Tibial nerve (tissue), 4 donors: ENCODE measurements at regions not wholly inside any gene's neighbourhood (a gene's known extent, or its start where the extent isn't known, plus 50 kb on each side); places are given as distances from the start of the nearest gene placed in this dataset.
A peak's percentile ranks its signal among the peaks of the same experiment; 100 is the strongest.

Experiments
- DNase-seq, 2 donors: peaks; one replicate each; pipeline ENCODE4 v3.0.0-alpha.2; 2019; ENCODE audit warnings: low spot score in 2 of 2
- H3K27ac ChIP-seq, 4 donors: fragments of 200-600 bp; sonication (generic) in 3 of 4; one replicate each; pipeline ENCODE4 v1.5.1; 2017 to 2019; ENCODE audit warnings: mild to moderate bottlenecking in 1 of 4
- H3K27me3 ChIP-seq, 2 donors: fragments of 200-600 bp; sonication (generic) in 1 of 2; one replicate each; pipeline versions ENCODE4 v1.5.1 to v1.6.0; 2017 to 2019
- H3K36me3 ChIP-seq, 3 donors: fragments of 200-600 bp; sonication (generic); one replicate each; pipeline ENCODE4 v1.5.1; 2018 to 2019
- H3K4me1 ChIP-seq, 4 donors: fragments of 200-600 bp; sonication (generic) in 3 of 4; one replicate each; pipeline ENCODE4 v1.5.1; 2017 to 2019
- H3K4me3 ChIP-seq, 4 donors: fragments of 200-600 bp; sonication (generic) in 3 of 4; one replicate each; pipeline ENCODE4 v1.5.1; 2017 to 2019; ENCODE audit warnings: mild to moderate bottlenecking in 1 of 4, moderate library complexity in 1 of 4
- H3K9me3 ChIP-seq, 4 donors: fragments of 200-600 bp; sonication (generic) in 3 of 4; one replicate each; pipeline ENCODE4 v1.5.1; 2017 to 2019
- EP300 ChIP-seq, 2 donors: sonication (generic); formaldehyde crosslinking; IDR thresholded peaks; one replicate each; pipeline ENCODE4 v1.6.1; 2017; ENCODE audit warnings: antibody characterized with exemption in 2 of 2, mild to moderate bottlenecking in 1 of 2
- POLR2A ChIP-seq, 2 donors: fragments of 450-650 bp; IDR thresholded peaks; one replicate each; pipeline ENCODE4 v1.6.1; 2017; ENCODE audit warnings: antibody characterized with exemption in 2 of 2, mild to moderate bottlenecking in 2 of 2, moderate library complexity in 2 of 2
- WGBS, 2 donors: methylation state at CpG; one replicate each; pipeline ENCODE4 v1.1.5; 2018; 5-methylcytosine and 5-hydroxymethylcytosine counted together
- TF ChIP-seq, protein P1 (sequence below), 5 experiments: fragments of 200-600 bp in 3 of 5; fragments of 450-650 bp in 2 of 5; sonication (generic) in 3 of 5; IDR thresholded peaks; one replicate each; pipeline ENCODE4 v1.5.1; 2016 to 2019; ENCODE audit warnings: antibody characterized with exemption in 5 of 5, mild to moderate bottlenecking in 3 of 5, moderate library complexity in 2 of 5

- TF ChIP-seq EP300 (IDR thresholded peaks at IDR 0.05) (no peak), POLR2A (IDR thresholded peaks at IDR 0.05) (no peak)
- TF ChIP-seq, protein P1, sequence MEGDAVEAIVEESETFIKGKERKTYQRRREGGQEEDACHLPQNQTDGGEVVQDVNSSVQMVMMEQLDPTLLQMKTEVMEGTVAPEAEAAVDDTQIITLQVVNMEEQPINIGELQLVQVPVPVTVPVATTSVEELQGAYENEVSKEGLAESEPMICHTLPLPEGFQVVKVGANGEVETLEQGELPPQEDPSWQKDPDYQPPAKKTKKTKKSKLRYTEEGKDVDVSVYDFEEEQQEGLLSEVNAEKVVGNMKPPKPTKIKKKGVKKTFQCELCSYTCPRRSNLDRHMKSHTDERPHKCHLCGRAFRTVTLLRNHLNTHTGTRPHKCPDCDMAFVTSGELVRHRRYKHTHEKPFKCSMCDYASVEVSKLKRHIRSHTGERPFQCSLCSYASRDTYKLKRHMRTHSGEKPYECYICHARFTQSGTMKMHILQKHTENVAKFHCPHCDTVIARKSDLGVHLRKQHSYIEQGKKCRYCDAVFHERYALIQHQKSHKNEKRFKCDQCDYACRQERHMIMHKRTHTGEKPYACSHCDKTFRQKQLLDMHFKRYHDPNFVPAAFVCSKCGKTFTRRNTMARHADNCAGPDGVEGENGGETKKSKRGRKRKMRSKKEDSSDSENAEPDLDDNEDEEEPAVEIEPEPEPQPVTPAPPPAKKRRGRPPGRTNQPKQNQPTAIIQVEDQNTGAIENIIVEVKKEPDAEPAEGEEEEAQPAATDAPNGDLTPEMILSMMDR (IDR thresholded peaks at IDR 0.05) = no peak
- Histone ChIP-seq H3K4me1 (peaks cover 0 to 6% (median 0%) of the 10 kb centered on the region in 4 donors), H3K9me3 (peaks cover 0 to 4% (median 2%) of the 10 kb centered on the region in 4 donors), H3K27me3 (no peaks in the 10 kb centered on the region), H3K36me3 (no peaks in the 10 kb centered on the region), H3K27ac (no peak overlapping the region), H3K4me3 (no peak overlapping the region)
- no peak for DNase-seq
- WGBS, 2 donors = 70 to 73% methylated on average over 20 of the region's 20 CpGs
These were observed 134.9 kb upstream of the THBS2 start for GRCh38 chr6:169388395-169389166.

GRCh38 chr6:169387809-169388383 lies 134.2 kb upstream of the THBS2 start:
- Histone ChIP-seq H3K27ac (no peak overlapping the region), H3K9me3 (peaks cover 0 to 4% (median 2%) of the 10 kb centered on the region in 4 donors), H3K4me3 (no peak overlapping the region), H3K27me3 (no peaks in the 10 kb centered on the region), H3K36me3 (no peaks in the 10 kb centered on the region), H3K4me1 (peaks cover 0 to 6% (median 0%) of the 10 kb centered on the region in 4 donors)
- no peak for TF ChIP-seq EP300 (IDR thresholded peaks at IDR 0.05)
- TF ChIP-seq, protein P1 (IDR thresholded peaks at IDR 0.05) = no peak
- TF ChIP-seq POLR2A (IDR thresholded peaks at IDR 0.05) = no peak
- 91 to 92% methylated on average over 9 of the region's 9 CpGs for WGBS, 2 donors
- no peak for DNase-seq

DNA sequence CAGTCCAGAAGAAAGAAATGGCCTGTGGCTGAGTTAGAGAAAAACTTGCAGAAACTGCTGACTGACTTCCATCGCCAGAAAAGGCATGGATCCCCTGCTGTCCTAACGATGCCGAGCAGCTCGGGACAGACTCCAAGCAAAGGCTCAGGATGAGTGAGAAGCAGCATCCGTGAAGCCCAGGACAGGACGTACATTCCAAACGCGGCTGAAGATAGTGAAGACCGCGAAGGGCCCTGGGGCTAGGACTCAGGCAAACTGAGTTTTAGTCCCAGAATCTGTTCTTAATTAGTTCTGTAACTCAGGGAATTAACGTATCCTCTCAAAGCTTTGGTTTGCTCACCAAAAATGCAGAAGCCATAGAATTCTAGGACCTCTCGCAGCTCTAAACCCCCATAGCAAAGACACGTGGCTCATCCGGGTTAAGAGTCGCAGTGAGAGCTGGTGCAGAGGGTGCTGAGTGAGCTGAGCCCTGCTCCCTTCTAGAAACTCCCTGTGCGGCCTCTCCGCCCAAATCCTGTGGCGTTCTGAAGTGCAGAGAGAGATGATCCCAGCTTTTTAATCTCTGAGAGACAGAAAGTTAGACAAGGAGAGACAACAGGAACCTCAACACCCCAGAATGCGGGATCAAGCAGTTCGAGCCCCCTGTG lies 132.9 kb upstream of the THBS2 start:
- H3K4me3 ChIP-seq = no peak overlapping the region
- TF ChIP-seq POLR2A (IDR thresholded peaks at IDR 0.05) (no peak), EP300 (IDR thresholded peaks at IDR 0.05) (no peak)
- TF ChIP-seq, protein P1 (IDR thresholded peaks at IDR 0.05) = no peak
- H3K9me3 ChIP-seq = peaks cover 0 to 2% (median 0%) of the 10 kb centered on the region in 4 donors
- no peaks in the 10 kb centered on the region for H3K27me3 ChIP-seq
- no peak for DNase-seq
- H3K4me1 ChIP-seq = peaks cover 0 to 6% (median 0%) of the 10 kb centered on the region in 4 donors
- WGBS, 2 donors = 59 to 60% methylated on average over 20 of the region's 20 CpGs
- H3K36me3 ChIP-seq = no peaks in the 10 kb centered on the region
- peak overlapping the region in 1 of 4 donors; percentile 36 for H3K27ac ChIP-seq

GRCh38 chr6:169385237-169385880 lies 131.7 kb upstream of the THBS2 start:
- no peak overlapping the region for H3K27ac ChIP-seq
- no peak overlapping the region for H3K4me3 ChIP-seq
- no peaks in the 10 kb centered on the region for H3K9me3 ChIP-seq
- no peaks in the 10 kb centered on the region for H3K36me3 ChIP-seq
- TF ChIP-seq, protein P1 (IDR thresholded peaks at IDR 0.05) = no peak
- TF ChIP-seq POLR2A (IDR thresholded peaks at IDR 0.05) (no peak), EP300 (IDR thresholded peaks at IDR 0.05) (no peak)
- 92 to 93% methylated on average over 9 of the region's 9 CpGs for WGBS, 2 donors
- no peak for DNase-seq
- H3K27me3 ChIP-seq = no peaks in the 10 kb centered on the region
- H3K4me1 ChIP-seq = peaks cover 0 to 6% (median 0%) of the 10 kb centered on the region in 4 donors
